GM21576 (cell line): ENCODE measurements at regions not wholly inside any gene's neighbourhood (a gene's known extent, or its start where the extent isn't known, plus 50 kb on each side); places are given as distances from the start of the nearest gene placed in this dataset.
"Not testable (repeated sequence)": the region's sequence is repeated elsewhere in the genome, so short reads cannot be mapped to it uniquely, and the experiment has no call there.

Source experiments
- ATAC-seq: cut with Tn5 transposase; IDR thresholded peaks from one replicate; pipeline ENCODE4 v1.9.1; 2021; ENCODE audit warnings: mild to moderate bottlenecking, moderate library complexity; ENCODE audit not compliant: unreplicated experiment

- ATAC-seq = no peak
Measured at GRCh38 chr10:52539463-52539862, 225.4 kb downstream of the DKK1 start.

GRCh38 chr10:52540479-52540984, 226.5 kb downstream of the DKK1 start:
- no peak for ATAC-seq

GRCh38 chr10:52541006-52541473, 227.0 kb downstream of the DKK1 start:
- ATAC-seq = no peak

- no peak for ATAC-seq
Measured at GRCh38 chr10:52542906-52543305, 228.8 kb downstream of the DKK1 start.

- ATAC-seq = no peak
Measured at GRCh38 chr10:52551046-52551445, 221.5 kb downstream of the MBL2 start.

GRCh38 chr10:52558090-52558489, 214.5 kb downstream of the MBL2 start:
- ATAC-seq = no peak

GRCh38 chr10:52561322-52561721, 211.3 kb downstream of the MBL2 start:
- ATAC-seq = no peak

- no peak for ATAC-seq
Measured at GRCh38 chr10:52563360-52563759, 209.2 kb downstream of the MBL2 start.

- ATAC-seq = no peak
Measured at GRCh38 chr10:52566471-52567246, 205.9 kb downstream of the MBL2 start.

GRCh38 chr10:52567247-52567580, 205.4 kb downstream of the MBL2 start:
- no peak for ATAC-seq

- ATAC-seq = no peak
Measured at GRCh38 chr10:52568309-52568708, 204.3 kb downstream of the MBL2 start.

GRCh38 chr10:52570490-52570889, 202.1 kb downstream of the MBL2 start:
- ATAC-seq = no peak

GRCh38 chr10:52571018-52571417, 201.6 kb downstream of the MBL2 start:
- ATAC-seq = no peak

GRCh38 chr10:52571516-52572182, 200.9 kb downstream of the MBL2 start:
- ATAC-seq = no peak

GRCh38 chr10:52573347-52573746, 199.2 kb downstream of the MBL2 start:
- ATAC-seq = no peak

- no peak for ATAC-seq
Measured at GRCh38 chr10:52574697-52575096, 197.9 kb downstream of the MBL2 start.

- ATAC-seq = no peak
Measured at GRCh38 chr10:52577047-52577446, 195.5 kb downstream of the MBL2 start.

- no peak for ATAC-seq
Measured at GRCh38 chr10:52578871-52579405, 193.6 kb downstream of the MBL2 start.

GRCh38 chr10:52581636-52582035, 190.9 kb downstream of the MBL2 start:
- not testable (repeated sequence) for ATAC-seq

- ATAC-seq = no peak
Measured at GRCh38 chr10:52583336-52583735, 189.2 kb downstream of the MBL2 start.

GRCh38 chr10:52586710-52587109, 185.9 kb downstream of the MBL2 start:
- ATAC-seq = no peak
